GM21737 (cell line): ENCODE measurements at regions not wholly inside any gene's neighbourhood (a gene's known extent, or its start where the extent isn't known, plus 50 kb on each side); places are given as distances from the start of the nearest gene placed in this dataset.

Experiments
- ATAC-seq: cut with Tn5 transposase; IDR thresholded peaks from one replicate; pipeline ENCODE4 v1.9.1; 2021; ENCODE audit warnings: mild to moderate bottlenecking, moderate library complexity; ENCODE audit not compliant: unreplicated experiment

DNA sequence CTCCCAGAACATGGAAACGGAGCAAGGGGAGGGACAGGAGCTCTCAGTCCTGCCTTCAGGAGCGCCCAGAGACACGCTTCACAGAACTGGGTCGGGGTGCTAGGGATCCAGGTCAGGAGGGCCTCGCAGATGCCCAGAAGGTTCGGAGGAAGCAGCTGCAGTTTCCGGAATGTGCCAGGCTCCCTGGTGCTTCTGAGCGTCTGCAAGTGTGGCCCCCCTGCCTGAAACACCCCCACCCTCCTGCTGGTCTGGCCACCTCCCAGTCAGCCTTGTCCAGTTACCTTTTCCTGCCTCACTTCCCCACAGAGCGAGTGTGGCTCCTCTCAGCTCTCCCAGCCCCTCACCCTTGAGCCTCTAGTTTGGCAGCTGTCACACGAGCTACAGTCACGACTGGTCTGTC, 88.3 kb upstream of the TAF1B start:
- ATAC-seq = no peak

DNA sequence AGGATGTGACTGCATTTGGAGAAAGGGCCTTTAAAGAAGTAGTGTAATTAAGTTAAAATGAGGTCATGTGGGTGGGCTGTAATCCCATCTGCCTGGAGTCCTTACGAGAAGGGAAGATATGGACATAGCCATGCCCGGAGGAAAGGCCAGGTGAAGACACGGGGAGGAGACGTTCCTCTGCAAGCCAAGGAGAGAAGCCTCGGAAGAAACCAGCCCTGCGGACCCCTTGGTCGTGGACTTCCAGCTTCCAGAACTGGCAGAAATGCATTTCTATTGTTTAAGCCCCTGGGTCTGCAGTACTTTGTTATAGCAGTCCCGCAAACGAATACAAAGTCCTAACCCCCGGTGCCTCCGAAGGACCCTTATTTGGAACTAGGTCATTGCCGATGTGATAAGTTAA, 87.6 kb upstream of the TAF1B start:
- ATAC-seq = no peak

DNA sequence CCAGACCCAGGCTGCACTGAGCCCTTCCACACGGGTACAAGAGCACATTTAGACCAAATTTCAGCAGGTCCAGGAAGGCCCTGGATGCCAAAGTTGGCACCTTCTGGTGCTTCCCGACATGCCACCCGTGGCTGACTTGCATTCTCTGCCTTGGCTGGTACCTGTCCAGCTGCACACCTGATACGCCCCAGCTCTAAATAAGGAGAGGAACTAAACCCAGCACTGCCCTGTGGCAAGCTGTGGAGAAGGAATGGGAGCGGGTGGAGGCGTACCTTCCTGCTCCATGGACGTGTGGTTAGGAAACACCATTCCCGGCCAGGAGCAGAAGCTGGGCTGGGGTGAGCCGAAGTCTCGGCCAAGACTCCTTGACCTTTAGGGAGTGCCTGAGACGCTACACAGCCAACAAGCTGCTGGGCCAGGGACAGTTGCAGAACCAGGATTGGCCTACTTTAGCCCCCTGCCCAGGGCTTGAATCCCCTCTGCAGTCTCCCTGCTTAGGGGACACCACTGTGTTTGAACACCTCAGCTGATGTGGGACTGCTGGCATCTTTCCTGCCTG, 86.5 kb upstream of the TAF1B start:
- ATAC-seq = no peak

DNA sequence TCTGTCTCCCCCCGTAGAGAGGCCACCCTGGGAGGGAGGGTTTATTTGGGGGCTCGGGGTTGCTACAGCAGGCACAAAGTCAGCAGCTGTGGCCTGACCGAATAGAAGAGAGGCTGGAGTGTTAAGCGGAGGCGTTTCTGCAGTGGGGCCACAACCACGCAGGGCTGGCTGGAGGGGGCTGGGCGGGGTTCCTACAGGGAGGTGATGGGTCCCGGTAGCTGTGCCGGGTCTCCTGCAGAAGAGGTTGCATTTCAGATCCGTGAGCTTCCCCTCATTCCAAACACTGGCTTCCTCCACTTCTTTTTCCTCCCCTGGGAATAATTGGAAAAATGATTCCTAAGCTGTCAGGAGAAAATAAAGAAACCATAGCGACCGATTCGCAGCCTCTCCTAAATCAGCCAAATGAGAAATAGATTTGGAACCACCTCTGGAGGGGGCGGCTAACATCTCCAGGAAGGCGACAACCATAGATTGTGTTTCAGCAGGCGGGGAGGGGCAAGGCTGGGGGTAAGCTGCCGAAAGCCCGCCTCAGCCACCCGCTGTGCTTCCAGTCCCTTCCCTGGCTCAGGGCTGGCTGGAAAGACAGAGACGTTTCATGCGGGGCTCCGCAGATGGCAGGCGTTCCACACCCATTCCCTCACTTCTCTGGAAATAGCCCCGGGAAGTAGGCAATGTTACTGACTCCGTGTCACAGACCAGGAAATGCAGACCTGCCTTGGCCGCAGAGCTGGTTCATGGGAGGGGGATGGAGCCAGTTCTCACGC, 85.6 kb upstream of the TAF1B start:
- ATAC-seq = no peak

DNA sequence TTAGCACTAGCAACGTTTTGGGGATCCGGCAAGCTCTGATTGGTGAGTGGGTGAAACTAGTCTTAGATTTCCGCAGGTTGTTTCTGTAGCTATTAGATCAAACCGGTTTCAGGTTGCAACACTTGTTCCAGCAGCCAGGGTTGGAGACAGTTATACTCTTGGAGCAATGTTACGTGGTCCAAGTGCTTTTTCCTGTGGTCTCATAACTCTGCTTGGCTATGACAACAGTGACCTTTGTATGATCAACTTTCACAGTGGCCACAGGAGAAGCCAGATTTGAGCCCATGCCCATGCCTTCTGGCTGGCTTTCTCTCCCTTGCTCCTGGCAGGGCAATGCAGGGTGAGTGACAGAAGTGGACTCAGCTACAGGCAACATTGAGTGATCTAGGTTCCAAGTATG, 84.5 kb upstream of the TAF1B start:
- no peak for ATAC-seq

DNA sequence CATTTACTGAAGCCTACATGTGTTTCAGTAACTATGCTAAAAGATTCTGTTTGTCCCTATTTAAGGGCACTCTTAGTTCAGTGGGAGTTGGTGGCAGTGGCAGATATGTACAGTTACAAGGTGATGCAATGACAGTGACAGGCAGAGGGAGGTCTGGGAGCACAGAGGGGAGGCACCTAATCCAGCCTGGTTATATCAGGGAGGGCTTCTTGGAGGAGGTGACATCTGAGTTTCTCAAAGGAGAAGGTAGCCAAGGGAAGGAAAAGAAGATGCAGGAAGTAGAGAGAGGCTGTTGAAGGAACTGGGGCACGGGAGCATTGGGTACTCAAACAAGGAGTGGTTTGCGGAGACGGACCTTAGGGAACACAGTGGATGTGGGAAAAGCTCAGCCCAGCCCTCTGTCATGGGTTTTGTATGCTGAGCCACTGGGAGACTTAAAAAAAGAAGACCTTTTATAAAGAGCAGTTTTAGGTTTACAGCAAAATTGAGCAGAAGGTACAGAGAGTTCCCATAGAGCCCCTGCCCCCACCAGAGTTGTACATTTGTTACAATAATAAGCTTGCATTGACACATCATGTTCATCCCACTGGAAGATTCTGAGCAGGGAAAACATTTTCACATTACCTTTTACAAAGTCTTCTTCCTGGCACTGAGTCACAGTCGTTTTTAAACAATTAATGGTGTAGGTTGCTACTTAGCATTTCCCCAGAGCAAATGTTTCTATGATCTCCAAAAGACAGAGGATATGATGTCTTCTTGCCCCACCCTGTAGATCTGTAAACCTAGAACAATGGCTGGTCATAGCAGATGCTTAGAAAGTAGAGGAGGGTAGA, 83.0 kb upstream of the TAF1B start:
- no peak for ATAC-seq

DNA sequence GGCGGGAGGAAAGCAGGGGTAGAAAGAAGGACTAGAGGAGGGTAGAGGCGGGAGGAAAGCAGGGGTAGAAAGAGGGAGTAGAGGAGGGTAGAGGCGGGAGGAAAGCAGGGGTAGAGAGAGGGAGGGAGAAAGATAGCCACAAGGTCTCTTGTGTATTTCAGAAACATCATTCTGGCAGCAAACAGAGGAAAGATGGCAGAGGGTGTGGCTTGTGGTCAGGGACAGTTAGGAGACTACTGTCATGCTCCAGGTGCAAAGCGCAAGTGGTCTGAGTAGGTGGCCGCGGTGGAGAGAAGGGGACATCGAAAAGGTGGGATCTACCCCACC, 82.4 kb upstream of the TAF1B start:
- ATAC-seq = no peak

DNA sequence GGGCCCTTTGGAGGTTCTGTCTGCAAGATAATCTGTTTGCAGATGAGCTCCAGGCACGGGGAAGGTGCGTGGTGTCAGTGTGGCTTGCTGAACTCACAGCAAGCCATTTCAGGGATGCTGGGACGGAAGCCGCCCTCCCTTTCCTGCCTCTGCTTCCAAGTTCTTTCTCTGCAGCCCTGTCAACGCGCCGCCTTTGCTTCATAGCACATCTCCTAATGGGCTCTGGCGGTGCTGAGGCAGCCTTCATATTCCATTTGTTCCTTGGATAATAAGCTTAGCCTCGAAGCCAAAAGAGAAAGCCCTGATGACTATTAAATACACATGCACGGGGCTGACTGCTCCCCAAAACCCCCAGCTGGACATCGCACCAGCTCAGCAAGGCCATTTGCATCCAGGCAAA, 81.7 kb upstream of the TAF1B start:
- no peak for ATAC-seq

DNA sequence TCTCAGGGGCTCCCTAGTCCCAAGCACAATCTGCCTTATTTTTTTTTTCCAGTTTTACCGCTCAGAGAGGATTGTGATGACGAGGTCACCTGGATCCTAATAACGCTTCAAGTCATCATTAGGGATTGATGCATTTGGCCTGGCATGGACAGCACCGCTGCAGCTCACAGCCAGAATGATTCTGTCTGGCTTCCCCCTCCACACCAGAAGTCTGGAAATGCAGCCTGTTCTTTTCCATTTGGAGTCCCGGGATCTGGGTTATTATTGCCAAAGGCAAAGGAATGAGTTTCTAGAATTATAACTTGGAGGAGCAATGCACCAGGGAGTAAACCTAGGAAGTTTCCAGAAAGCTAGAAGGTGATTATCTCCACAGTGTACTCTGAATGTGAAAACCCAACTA, 81.1 kb upstream of the TAF1B start:
- no peak for ATAC-seq

DNA sequence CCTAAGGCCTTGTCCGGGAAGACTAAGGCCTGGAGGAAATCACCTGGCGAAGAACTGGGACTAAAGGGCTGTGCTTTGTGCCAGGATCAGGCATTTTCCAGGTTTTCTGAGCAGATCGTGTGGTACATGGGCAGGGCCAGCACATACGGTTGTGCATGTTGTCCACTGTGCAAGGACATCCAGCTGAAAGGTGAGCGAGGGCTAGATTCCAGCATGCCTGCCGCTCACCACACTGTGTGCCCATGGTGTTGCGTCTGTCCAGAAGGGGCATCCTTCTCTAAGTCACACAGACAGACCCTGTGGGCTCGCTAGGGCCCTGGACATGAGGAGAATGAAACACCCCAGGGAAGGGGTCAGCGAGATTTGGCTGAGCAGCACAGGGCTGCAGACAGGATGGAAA, 80.3 kb upstream of the TAF1B start:
- no peak for ATAC-seq

DNA sequence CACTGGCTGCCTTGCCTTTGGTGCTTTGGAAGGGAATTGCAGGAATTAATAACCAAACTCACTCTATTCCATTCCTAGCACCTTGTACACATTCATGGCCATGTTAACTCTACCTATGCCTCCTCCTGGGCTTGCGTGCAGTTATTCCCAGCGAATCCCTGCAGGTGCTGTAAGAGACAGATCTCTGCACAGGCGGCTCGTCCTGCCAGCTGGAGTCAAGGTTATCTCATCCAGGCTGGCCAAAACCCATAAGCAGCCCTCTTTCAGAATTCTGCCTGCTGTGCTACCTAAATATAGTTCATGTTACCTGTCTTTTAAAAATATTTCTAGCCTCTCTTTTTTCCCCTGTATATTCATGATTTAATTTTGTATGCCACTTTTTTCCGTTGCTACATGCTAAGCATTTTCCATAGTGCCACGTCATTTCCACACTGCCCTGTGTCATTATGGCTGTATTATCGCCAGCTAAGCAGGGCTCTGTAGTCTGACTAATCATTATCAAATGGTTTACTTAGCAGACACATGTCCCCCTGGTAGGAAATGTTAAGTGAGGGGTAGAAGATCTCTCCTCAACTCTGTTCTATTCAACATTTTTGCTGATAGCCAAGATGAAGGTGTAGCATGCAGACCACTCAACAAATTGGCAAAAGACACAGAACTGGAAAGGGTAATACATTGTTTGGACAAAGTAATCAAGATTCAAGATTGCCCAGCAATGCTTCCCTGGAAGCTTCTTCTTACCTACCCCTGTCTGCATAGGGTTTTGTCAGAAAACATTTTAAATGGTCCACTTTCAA, 79.7 kb upstream of the TAF1B start:
- ATAC-seq = no peak

DNA sequence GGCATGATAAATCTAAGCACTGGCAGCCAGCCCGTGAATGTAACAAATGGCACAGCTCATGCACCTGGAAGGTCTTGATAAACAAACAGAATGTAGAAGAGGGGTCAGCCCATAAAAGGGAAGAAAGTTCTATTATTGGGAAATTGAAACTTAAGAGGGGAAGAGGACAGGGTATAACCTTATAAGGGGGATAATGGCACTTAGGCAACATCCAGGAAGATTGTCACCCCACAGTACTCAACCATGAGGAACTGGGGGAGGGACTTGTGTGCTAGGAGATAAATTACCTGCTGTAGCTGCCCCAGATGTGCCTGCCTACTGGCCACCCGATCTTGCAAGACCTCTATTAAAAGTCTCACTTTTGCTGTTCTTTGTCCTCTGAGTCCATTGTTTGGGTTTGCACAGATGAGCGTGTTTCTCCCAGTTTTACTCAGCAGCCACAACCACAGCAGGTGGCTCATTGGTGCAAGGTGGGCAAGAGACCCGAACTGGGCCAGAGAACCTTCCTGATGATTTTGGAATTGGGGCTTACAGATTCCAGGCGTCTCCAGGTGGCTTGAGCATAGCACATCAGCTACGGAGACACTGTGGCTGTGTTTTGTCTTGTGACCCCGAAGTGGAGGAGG, 79.0 kb upstream of the TAF1B start:
- no peak for ATAC-seq

DNA sequence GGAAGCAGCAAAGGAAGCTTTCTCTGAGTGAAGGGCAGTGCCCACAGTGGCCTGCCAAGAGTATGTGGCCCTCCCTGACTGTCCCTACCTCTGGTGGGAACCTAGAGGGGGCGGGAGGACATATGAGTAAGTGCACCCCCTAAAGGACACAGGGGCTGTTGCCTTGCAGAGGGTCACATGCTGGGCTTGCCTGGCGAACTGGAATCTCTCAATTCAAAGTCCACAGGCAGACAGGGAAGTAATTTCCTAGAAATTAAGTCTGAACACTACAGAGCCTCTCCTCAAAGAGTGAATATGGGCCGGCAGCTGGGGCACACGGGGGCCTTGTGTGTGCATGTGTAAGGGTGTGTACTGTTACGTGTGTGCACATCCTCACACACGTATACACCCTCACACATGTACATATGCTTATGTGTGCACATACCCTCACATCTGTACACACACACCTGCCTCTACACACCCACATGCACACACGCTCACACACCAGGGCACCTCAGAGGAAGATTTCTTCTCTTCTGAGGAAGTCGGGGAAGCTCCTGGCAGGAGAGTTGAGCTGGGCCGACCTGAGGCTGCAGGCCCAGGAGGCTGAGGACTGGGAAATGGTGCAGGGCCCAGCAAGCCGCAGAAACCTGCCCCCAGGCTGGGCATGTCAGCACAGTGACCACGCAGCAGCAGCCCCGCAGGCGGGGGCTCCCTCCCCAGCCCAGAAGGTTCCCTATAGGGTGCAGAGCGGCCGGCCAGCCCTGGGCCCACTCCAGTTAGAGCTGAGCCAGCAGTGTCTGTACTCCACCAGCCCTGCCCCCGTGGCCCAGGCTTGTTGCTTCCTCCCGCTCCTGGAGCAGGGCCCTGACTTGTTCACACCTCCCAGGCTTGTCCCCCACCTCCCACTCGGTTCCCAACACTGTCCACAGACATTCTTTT, 77.4 kb upstream of the TAF1B start:
- ATAC-seq = no peak

DNA sequence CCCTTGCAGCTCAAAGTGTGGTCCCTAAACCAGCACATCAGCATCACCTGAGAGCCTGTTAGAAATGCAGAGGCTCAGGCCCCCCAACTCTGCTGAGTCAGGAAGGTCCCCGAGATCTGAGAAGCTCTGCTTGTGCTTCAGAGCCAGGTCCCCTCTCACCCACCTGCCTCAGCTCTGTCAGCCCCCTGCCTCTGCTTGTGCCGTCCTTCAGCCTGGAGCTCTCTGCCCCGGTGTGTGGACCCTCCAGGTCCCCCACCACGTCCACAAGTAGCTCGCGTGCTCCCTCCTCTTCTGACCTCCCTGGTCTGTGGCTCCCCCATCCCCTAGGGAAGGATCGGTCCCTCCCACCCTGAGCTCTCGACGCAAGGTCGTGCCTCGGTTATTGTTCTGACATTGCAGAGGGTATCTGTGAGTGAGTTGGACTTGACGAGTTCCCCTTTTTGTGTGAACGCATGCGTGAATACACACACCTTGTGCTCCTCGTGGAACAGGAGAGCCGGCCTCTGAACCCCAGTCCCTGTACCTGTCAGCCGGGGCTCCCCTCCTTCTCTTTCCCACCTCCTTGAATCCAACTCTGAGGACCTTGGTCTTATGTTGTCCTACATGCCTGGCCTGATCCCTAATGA, 75.5 kb upstream of the TAF1B start:
- no peak for ATAC-seq

DNA sequence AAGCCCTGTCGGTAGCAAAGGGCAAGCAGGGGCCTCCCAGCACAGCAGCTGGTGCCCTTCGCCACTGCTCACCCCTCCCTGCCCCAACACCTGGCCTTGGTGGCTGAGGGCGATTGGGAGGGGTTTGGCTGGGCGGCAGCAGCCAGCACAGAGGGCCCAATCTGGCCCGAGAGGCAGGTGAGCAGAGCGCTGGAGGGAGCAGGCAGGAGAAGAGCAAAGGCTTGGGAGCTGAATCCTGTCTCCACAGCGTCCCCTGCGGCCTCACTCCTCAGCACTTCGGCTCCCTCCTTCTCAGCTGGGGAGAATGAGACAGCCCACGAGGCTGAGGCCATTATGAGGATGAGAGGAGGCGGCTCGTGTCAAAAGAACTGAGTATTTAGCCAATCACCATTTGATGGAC, 74.9 kb upstream of the TAF1B start:
- ATAC-seq = no peak

DNA sequence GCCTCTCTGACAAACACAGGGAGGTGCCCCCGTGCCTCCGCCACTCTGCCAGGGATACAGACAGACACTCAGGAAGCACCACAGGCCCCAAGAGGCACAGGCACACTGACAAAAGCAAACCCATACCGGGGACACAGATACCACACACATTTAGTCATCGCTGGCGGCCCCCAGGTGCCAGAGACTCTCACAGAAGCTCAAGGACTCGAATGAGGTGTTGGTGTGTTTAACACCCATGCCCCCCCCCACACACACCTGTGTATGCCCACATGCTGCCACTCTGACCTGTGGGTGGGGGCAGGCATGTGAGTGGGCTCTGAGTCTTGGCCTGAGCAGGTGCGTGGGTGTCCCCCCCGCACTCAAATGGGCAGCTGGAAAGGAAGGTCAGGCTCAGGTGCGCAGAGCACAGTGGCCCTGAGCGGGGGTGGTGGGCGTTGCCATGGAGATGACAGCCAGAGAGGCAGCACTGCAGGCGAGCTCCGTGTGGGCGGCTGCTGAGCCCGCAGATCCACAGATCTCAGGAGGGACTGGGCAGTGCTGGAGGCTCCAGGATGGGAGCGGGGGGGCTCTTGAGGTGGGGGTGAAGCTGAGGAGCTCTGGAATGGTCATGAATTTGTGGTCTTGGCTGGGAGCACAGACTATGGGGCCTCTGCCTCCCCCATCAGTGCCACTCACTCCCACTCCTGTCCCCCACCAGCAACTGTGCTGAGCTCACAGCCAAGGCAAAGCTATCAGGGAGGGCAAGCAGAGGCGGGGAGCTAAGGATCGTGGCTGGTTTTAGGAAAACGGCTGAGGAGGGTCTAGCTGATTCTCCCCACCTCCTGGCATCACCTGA, 73.9 kb upstream of the TAF1B start:
- ATAC-seq = no peak

DNA sequence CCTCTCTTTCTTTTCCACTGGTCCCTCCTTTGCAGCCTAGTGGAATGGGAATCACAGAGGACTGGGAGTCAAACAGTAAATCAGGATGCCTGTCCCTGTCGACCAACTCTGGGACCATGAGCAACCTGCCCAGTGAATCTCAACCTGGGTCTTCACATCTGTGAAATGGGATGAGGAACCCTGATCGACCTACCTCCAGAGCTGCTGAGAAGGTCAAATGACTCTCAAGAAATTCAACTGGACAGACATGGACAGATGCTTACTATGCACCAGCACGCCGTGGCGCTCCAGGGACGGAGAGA, 73.3 kb upstream of the TAF1B start:
- no peak for ATAC-seq

DNA sequence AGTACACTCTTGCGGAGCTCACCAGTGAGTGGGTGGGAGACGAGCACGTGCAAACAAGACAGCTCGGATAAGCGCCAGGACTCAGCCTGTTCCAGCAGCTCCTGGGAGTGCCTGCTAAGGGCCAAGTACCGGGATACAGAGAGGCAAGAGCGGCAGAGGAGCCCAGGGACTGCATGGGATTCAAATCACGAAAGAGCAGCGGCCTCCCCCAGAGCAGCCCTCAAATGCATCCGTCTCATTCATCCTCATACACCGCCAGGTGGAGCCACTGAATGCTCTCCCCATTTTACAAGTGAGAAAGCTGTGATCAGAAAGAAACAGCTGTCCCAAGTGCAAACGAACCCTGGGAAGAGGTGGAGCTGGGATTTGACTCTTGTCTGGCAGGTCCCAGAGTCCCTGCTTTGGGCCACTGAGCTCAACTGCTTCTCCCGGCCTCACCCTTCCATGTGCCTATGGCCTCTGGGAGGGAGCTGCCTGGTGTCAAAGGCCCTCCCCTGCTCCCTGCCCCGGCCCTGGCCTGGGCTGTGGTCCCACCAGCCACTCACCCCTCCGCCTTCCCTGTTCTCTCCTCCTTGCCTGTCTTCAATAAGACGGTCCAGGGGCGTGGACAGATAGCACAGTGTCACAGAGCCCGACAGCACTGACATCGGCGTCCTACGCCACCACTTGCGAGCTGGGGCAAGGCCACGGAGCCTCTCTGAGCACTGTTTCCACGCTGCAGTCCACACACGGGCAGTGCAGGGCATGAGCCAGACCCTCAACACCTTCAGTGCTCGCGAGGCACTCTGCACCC, 72.8 kb upstream of the TAF1B start:
- no peak for ATAC-seq
